ENCODE measurements at regions not wholly inside any gene's neighbourhood (a gene's known extent, or its start where the extent isn't known, plus 50 kb on each side); places are given as distances from the start of the nearest gene placed in this dataset.

- TF ChIP-seq POLR2A (IDR thresholded peaks at IDR 0.05): no peak
- no peak for TF ChIP-seq CTCF (IDR thresholded peaks at IDR 0.05)
Measured at GRCh38 chr2:201955702-201956141, 77.9 kb upstream of the FZD7 start.

Measured in transverse colon (tissue), 3 donors.